HG03558 (cell line): ENCODE measurements at regions not wholly inside any gene's neighbourhood (a gene's known extent, or its start where the extent isn't known, plus 50 kb on each side); places are given as distances from the start of the nearest gene placed in this dataset.
"Not testable (repeated sequence)": the region's sequence is repeated elsewhere in the genome, so short reads cannot be mapped to it uniquely, and the experiment has no call there.

Source experiments
- ATAC-seq: cut with Tn5 transposase; IDR thresholded peaks from one replicate; pipeline ENCODE4 v1.9.1; 2021; ENCODE audit warnings: moderate number of reproducible peaks; ENCODE audit not compliant: unreplicated experiment; ENCODE audit errors: extremely low read depth

GRCh38 chr13:60837806-60838205 lies 440.8 kb downstream of the TDRD3 start:
- no peak for ATAC-seq

- ATAC-seq = no peak
Observed at GRCh38 chr13:60836821-60837220, 439.8 kb downstream of the TDRD3 start.

- no peak for ATAC-seq
Observed at GRCh38 chr13:60811581-60811980, 414.6 kb downstream of the TDRD3 start.

GRCh38 chr13:60805640-60806039 lies 408.6 kb downstream of the TDRD3 start:
- not testable (repeated sequence) for ATAC-seq

- ATAC-seq = no peak
Observed at GRCh38 chr13:60798503-60798902, 401.5 kb downstream of the TDRD3 start.

- ATAC-seq = no peak
Observed at GRCh38 chr13:60797112-60797511, 400.1 kb downstream of the TDRD3 start.

GRCh38 chr13:60794751-60795150 lies 397.7 kb downstream of the TDRD3 start:
- no peak for ATAC-seq

GRCh38 chr13:60790620-60791019 lies 393.6 kb downstream of the TDRD3 start:
- ATAC-seq = no peak

- ATAC-seq = no peak
Observed at GRCh38 chr13:60788156-60788829, 391.3 kb downstream of the TDRD3 start.

GRCh38 chr13:60787083-60787482 lies 390.1 kb downstream of the TDRD3 start:
- no peak for ATAC-seq

GRCh38 chr13:60772726-60773125 lies 375.7 kb downstream of the TDRD3 start:
- ATAC-seq = no peak

GRCh38 chr13:60765700-60766411 lies 368.8 kb downstream of the TDRD3 start:
- ATAC-seq = no peak

GRCh38 chr13:60759499-60759898 lies 362.5 kb downstream of the TDRD3 start:
- no peak for ATAC-seq

- ATAC-seq = no peak
Observed at GRCh38 chr13:60758637-60759036, 361.6 kb downstream of the TDRD3 start.

GRCh38 chr13:60757501-60758215 lies 360.6 kb downstream of the TDRD3 start:
- ATAC-seq = no peak

- no peak for ATAC-seq
Observed at GRCh38 chr13:60756306-60756705, 359.3 kb downstream of the TDRD3 start.

GRCh38 chr13:60755380-60756163 lies 358.6 kb downstream of the TDRD3 start:
- ATAC-seq = no peak

GRCh38 chr13:60754211-60755090 lies 357.4 kb downstream of the TDRD3 start:
- no peak for ATAC-seq

GRCh38 chr13:60753641-60754040 lies 356.6 kb downstream of the TDRD3 start:
- no peak for ATAC-seq

- no peak for ATAC-seq
Observed at GRCh38 chr13:60745343-60745742, 348.3 kb downstream of the TDRD3 start.
